HG03442 (cell line): ENCODE measurements at regions not wholly inside any gene's neighbourhood (a gene's known extent, or its start where the extent isn't known, plus 50 kb on each side); places are given as distances from the start of the nearest gene placed in this dataset.
"Not testable (repeated sequence)": the region's sequence is repeated elsewhere in the genome, so short reads cannot be mapped to it uniquely, and the experiment has no call there.

Source experiments
- ATAC-seq: cut with Tn5 transposase; IDR thresholded peaks from one replicate; pipeline ENCODE4 v1.9.1; 2021; ENCODE audit warnings: mild to moderate bottlenecking, moderate library complexity; ENCODE audit not compliant: unreplicated experiment

GRCh38 chr13:75180805-75181455, 301.0 kb downstream of the TBC1D4 start:
- no peak for ATAC-seq

GRCh38 chr13:75178436-75178835, 303.5 kb downstream of the TBC1D4 start:
- no peak for ATAC-seq

- ATAC-seq = no peak
These were observed 306.4 kb downstream of the TBC1D4 start for GRCh38 chr13:75175575-75175974.

GRCh38 chr13:75175097-75175496, 306.9 kb downstream of the TBC1D4 start:
- not testable (repeated sequence) for ATAC-seq

- ATAC-seq = no peak
These were observed 307.5 kb downstream of the TBC1D4 start for GRCh38 chr13:75174481-75174880.

GRCh38 chr13:75173457-75174356, 308.3 kb downstream of the TBC1D4 start:
- no peak for ATAC-seq

GRCh38 chr13:75170311-75170710, 311.7 kb downstream of the TBC1D4 start:
- no peak for ATAC-seq

- no peak for ATAC-seq
These were observed 316.3 kb downstream of the TBC1D4 start for GRCh38 chr13:75165543-75166230.

GRCh38 chr13:75161804-75162203, 320.2 kb downstream of the TBC1D4 start:
- no peak for ATAC-seq

GRCh38 chr13:75160984-75161383, 321.0 kb downstream of the TBC1D4 start:
- ATAC-seq = no peak

GRCh38 chr13:75154331-75154730, 327.6 kb downstream of the TBC1D4 start:
- ATAC-seq = no peak

GRCh38 chr13:75153834-75154233, 328.1 kb downstream of the TBC1D4 start:
- no peak for ATAC-seq

- ATAC-seq = no peak
These were observed 328.6 kb downstream of the TBC1D4 start for GRCh38 chr13:75153386-75153785.

- ATAC-seq = no peak
These were observed 330.8 kb downstream of the TBC1D4 start for GRCh38 chr13:75151081-75151643.

GRCh38 chr13:75149776-75150175, 332.2 kb downstream of the TBC1D4 start:
- no peak for ATAC-seq

- no peak for ATAC-seq
These were observed 334.0 kb downstream of the TBC1D4 start for GRCh38 chr13:75147946-75148345.

- ATAC-seq = no peak
These were observed 335.5 kb downstream of the TBC1D4 start for GRCh38 chr13:75146436-75146835.

- ATAC-seq = no peak
These were observed 336.0 kb downstream of the TBC1D4 start for GRCh38 chr13:75145927-75146326.

- ATAC-seq = no peak
These were observed 342.7 kb downstream of the TBC1D4 start for GRCh38 chr13:75139291-75139690.

- no peak for ATAC-seq
These were observed 343.9 kb downstream of the TBC1D4 start for GRCh38 chr13:75137911-75138571.

- no peak for ATAC-seq
These were observed 345.8 kb downstream of the TBC1D4 start for GRCh38 chr13:75136151-75136550.
